CD4-positive, alpha-beta T cell treated with Interleukin-15 for 4 hours (primary cell): ENCODE measurements at regions not wholly inside any gene's neighbourhood (a gene's known extent, or its start where the extent isn't known, plus 50 kb on each side); places are given as distances from the start of the nearest gene placed in this dataset.

Source experiments
- DNase-seq: peaks from one replicate; pipeline ENCODE4 v3.0.0-alpha.2; 2020; ENCODE audit warnings: low spot score

GRCh38 chr21:15526798-15527197, 203.0 kb upstream of the USP25 start:
- no peak for DNase-seq

- no peak for DNase-seq
Measured at GRCh38 chr21:15528346-15528745, 201.4 kb upstream of the USP25 start.

GRCh38 chr21:15531986-15532385, 197.8 kb upstream of the USP25 start:
- no peak for DNase-seq

DNA sequence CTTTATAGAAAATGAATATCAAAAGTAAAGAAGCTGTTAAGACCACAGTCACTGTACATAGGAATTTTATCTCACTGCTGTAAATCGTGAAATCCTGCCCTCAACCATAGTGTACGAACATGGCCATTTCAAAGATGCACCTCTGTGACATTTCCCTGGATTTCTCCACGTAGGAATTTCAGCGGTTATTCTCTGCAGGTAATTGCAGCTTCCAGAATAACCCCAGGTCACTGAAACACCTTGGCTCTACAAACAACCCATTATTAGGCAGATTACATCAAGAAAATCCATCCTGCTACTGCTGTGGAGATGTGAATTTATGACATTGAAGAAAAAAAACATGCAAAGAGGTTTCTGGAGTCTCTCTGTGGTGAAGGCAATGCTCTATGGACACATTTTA, 196.2 kb upstream of the USP25 start:
- no peak for DNase-seq

DNA sequence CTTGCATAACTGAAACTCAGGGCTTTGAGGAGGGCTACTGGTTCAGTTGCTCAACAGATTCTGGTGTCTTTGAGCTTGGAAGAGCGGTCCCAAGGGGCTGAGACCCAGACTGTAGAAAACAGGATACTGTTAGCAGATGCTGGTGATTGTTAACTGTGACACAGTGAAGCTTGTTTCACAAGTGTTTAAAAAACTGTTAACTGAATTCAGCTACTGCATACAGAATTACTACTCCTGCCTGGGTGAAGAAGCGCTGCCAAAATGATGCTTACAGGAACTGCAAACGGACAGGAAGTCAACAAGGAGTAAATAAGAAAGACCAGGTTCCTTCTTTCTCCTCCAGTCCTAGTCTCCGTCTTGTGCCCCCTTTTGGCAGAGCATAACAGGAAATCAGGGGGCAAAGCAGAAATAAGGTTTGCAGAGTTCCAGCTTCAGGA, 195.3 kb upstream of the USP25 start:
- DNase-seq = no peak

GRCh38 chr21:15539376-15539775, 190.4 kb upstream of the USP25 start:
- no peak for DNase-seq

DNA sequence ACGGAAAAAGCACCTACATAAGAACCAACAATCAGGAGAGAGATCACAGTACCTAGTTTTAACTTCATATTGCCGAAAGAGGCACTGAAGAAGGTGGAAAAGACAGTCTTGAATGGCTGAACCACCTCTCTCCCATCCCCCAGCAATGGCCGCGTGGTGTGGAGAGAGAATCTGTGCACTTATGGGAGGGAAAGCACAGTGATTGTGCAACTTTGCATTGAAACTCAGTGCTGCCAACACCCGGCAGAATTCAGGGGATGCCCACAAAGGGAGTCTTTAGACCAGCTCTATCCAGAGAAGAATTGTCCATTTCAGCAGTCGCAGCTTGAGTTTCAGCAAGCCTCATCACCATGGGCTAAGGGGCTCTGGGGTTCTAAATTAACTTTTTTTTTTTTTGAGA, 186.3 kb upstream of the USP25 start:
- DNase-seq = no peak

- DNase-seq = no peak
Measured at GRCh38 chr21:15549671-15550070, 180.1 kb upstream of the USP25 start.

- DNase-seq = no peak
Measured at GRCh38 chr21:15552914-15553494, 176.8 kb upstream of the USP25 start.

- no peak for DNase-seq
Measured at GRCh38 chr21:15557925-15558324, 171.9 kb upstream of the USP25 start.

DNA sequence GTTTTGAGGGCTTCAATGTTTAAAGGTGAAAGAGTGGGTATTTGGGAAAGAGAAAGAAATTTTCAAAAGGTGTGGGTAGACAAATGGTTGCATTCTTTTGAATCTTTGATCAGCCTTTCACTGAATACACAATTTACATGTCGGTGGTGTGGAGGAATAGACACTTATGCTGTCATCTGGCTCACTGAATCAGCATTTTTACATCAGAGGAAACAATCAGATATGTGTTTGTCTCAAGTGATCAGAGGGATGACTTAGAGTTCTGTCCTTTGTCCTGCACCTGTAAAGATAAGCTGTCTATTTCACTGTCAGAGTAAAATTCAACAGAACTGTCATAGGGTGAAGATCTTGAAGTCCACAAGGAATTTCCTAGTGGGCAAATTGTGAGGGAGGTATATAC, 170.9 kb upstream of the USP25 start:
- DNase-seq = no peak

- no peak for DNase-seq
Measured at GRCh38 chr21:15559660-15560059, 170.1 kb upstream of the USP25 start.

- no peak for DNase-seq
Measured at GRCh38 chr21:15560383-15561056, 169.3 kb upstream of the USP25 start.

GRCh38 chr21:15562748-15563147, 167.0 kb upstream of the USP25 start:
- no peak for DNase-seq

DNA sequence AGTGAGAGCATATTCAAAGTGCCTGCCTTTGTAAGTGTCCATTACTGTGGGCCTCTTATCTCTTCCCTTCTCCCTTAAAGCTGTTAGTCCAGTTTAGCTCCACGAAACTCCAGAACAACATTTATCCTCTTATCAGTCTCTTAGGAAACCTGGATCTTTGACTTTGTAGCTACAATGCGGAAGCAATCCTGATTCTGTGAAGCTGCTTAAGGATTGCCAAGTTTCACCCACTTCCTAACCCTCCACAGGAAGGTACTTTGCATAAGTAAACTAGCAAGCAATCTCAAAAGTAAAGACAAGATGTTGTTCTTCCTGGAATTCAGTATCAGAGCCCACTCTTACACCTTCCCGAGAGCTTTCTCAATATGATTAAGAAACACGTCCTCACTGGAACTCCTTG, 164.9 kb upstream of the USP25 start:
- DNase-seq = no peak

- no peak for DNase-seq
Measured at GRCh38 chr21:15566703-15567102, 163.1 kb upstream of the USP25 start.

DNA sequence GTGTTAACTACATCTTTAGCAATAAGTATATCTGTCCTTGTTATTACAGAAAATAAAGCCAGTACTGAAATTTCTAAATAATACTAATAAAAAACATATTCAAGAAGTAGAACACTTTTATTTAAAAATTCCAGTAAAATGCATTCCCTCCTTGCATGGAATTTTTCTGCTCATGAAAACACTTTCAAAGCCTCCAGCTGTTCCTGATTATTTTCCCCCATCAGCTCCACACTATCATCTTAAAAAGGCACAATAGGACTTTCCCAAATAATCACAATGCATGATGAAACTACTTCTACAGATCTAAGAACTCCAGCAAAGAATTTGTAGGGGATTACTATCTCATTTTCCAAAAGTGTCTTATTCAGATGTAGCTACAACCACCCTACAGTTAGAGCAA, 162.6 kb upstream of the USP25 start:
- DNase-seq = no peak

- DNase-seq = no peak
Measured at GRCh38 chr21:15568516-15568915, 161.3 kb upstream of the USP25 start.

GRCh38 chr21:15586752-15587427, 142.9 kb upstream of the USP25 start:
- no peak for DNase-seq

DNA sequence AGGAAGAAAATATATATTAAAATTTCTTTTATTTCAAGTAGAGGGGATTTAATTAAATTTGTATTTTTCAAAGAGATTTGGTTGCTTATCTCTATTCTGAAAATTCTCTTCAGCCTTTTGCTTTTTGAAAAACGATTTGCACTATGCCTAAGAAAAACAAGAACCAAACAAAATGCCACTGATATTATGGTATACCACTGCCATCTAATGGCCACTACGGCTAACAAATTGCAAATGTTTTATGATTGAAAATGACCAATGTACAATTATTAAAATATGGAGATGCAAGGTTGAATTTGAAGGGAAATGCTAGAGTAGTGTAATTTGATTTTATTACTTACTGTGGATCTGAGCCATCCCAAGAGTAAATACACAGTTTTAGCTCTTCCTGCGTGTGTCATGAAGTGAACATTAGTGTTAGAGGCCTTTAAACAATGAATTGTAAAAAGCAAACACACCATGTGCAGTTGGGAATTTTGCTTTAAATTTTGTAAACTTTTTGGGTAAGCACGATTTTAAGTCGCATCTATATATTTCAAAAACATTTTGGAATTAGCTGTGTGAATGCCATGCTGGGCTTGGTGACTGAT, 137.4 kb upstream of the USP25 start:
- peak; percentile 27 for DNase-seq

DNA sequence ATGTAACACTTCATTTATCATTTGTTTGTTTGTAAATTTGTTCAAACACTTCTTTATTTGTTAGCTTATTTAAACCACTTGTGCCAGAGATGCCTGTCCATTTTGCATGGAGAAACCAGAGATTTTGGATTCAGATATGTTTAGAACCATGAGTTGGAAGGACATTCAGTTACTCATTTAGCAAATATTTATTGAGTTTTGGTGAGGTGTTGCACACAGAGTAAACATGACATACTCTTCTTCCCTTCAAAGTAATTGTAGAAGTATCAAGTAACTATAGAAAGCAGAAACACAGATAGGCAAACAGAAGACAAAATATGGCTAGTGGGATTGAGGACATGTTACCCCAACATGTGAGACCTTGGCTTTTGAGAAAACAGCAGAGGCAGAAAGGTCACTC, 136.8 kb upstream of the USP25 start:
- no peak for DNase-seq

GRCh38 chr21:15601390-15601789, 128.4 kb upstream of the USP25 start:
- DNase-seq = no peak

DNA sequence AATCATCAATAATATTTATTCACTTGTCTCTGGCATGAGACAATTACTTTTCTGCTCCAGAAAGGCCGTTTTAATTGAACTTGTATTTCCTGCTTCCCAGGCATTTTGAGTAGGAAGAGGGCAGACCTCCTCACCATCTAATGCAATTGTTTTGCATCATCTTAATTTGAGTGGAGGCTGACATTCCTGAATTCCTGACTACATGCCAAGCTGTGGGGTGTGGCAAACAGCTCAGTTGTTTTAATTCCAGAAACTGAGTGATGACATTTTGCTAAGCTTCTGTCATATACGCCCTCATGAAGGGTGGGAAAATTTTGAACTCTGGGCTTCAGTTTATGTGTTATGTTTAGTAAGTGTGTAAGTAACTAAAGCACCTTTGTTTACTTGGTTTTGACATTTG, 125.4 kb upstream of the USP25 start:
- DNase-seq = no peak
